Trophoblast cell (in vitro differentiated cells and primary cell): ENCODE measurements at regions not wholly inside any gene's neighbourhood (a gene's known extent, or its start where the extent isn't known, plus 50 kb on each side); places are given as distances from the start of the nearest gene placed in this dataset.

Experiments
- DNase-seq, 2 donors: peaks; one replicate each; pipeline ENCODE4 v3.0.0-alpha.2; 2016
- H2AFZ ChIP-seq: 2 replicates; pipeline ENCODE4 v1.6.1; 2013; ENCODE audit warnings: low read length, moderate library complexity, mild to moderate bottlenecking; ENCODE audit not compliant: insufficient read depth, poor library complexity
- H2AK5ac ChIP-seq: 2 replicates; pipeline ENCODE4 v1.6.1; 2013; ENCODE audit warnings: mild to moderate bottlenecking, low read length
- H2BK120ac ChIP-seq: 2 replicates; pipeline ENCODE4 v1.6.1; 2013; ENCODE audit warnings: low read length, mild to moderate bottlenecking, moderate library complexity; ENCODE audit not compliant: insufficient read depth, poor library complexity
- H2BK12ac ChIP-seq: 2 replicates; pipeline ENCODE4 v1.6.1; 2013; ENCODE audit warnings: mild to moderate bottlenecking, low read length, moderate library complexity
- H2BK5ac ChIP-seq: 2 replicates; pipeline ENCODE4 v1.6.1; 2013; ENCODE audit warnings: low read length, low read depth, moderate library complexity, mild to moderate bottlenecking; ENCODE audit not compliant: poor library complexity
- H3K14ac ChIP-seq: 2 replicates; pipeline ENCODE4 v1.6.1; 2013; ENCODE audit warnings: mild to moderate bottlenecking, low read length
- H3K18ac ChIP-seq: 2 replicates; pipeline ENCODE4 v1.6.1; 2013; ENCODE audit warnings: mild to moderate bottlenecking, low read length
- H3K23ac ChIP-seq: 2 replicates; pipeline ENCODE4 v1.6.1; 2013; ENCODE audit warnings: low read length
- H3K27ac ChIP-seq: 2 replicates; pipeline ENCODE4 v1.5.1; 2013; ENCODE audit warnings: low read depth, mild to moderate bottlenecking, inconsistent platforms, low read length, moderate library complexity
- H3K27me3 ChIP-seq: 2 replicates; pipeline ENCODE4 v1.6.1; 2013; ENCODE audit warnings: inconsistent platforms, mild to moderate bottlenecking, low read length, moderate library complexity; ENCODE audit not compliant: insufficient read depth
- H3K36me3 ChIP-seq, 2 experiments: 1 replicate in 1 of 2; 2 replicates in 1 of 2; pipeline ENCODE4 v1.6.1; 2013; ENCODE audit warnings: low read length in 2 of 2, mild to moderate bottlenecking in 2 of 2, moderate library complexity in 1 of 2; ENCODE audit not compliant: insufficient read depth in 2 of 2, control insufficient read depth in 1 of 2
- H3K4ac ChIP-seq: 2 replicates; pipeline ENCODE4 v1.6.1; 2013; ENCODE audit warnings: low read depth, mild to moderate bottlenecking, low read length, moderate library complexity
- H3K4me1 ChIP-seq, 2 experiments: 1 replicate in 1 of 2; 2 replicates in 1 of 2; pipeline ENCODE4 v1.6.1; 2013; ENCODE audit warnings: low read length in 2 of 2, mild to moderate bottlenecking in 2 of 2, moderate library complexity in 1 of 2; ENCODE audit not compliant: insufficient read depth in 2 of 2, control insufficient read depth in 1 of 2
- H3K4me2 ChIP-seq: 2 replicates; pipeline ENCODE4 v1.6.1; 2013; ENCODE audit warnings: inconsistent platforms, mild to moderate bottlenecking, low read length, moderate library complexity
- H3K4me3 ChIP-seq: 2 replicates; pipeline ENCODE4 v1.5.1; 2013; ENCODE audit warnings: mild to moderate bottlenecking, low read depth, low read length, inconsistent platforms
- H3K79me1 ChIP-seq: one replicate; pipeline ENCODE4 v1.6.1; 2013; ENCODE audit warnings: low read length
- H3K79me2 ChIP-seq: 2 replicates; pipeline ENCODE4 v1.6.1; 2013; ENCODE audit warnings: low read length, mild to moderate bottlenecking; ENCODE audit not compliant: control insufficient read depth, insufficient read depth, poor library complexity
- H3K9ac ChIP-seq: 2 replicates; pipeline ENCODE4 v1.6.1; 2013; ENCODE audit warnings: mild to moderate bottlenecking, low read length
- H3K9me3 ChIP-seq: 2 replicates; pipeline ENCODE4 v1.6.1; 2013; ENCODE audit warnings: low read depth, mild to moderate bottlenecking, control low read depth, inconsistent platforms, low read length; ENCODE audit not compliant: insufficient read depth
- H4K12ac ChIP-seq: 2 replicates; pipeline ENCODE4 v1.6.1; 2013; ENCODE audit warnings: low read depth, mild to moderate bottlenecking, low read length, moderate library complexity
- H4K8ac ChIP-seq: 2 replicates; pipeline ENCODE4 v1.6.1; 2013; ENCODE audit warnings: low read depth, mild to moderate bottlenecking, low read length, moderate library complexity
- H4K91ac ChIP-seq: one replicate; pipeline ENCODE4 v1.6.1; 2013; ENCODE audit warnings: low read depth, mild to moderate bottlenecking, low read length, moderate library complexity
- WGBS: extraction: QIAGEN DNeasy Blood & Tissue Kit; methylation state at CpG from one replicate; pipeline ENCODE4 v1.1.7; 2013; ENCODE audit warnings: missing lambda C conversion rate; ENCODE audit not compliant: insufficient read length, insufficient coverage; ENCODE audit errors: extremely low coverage; 5-methylcytosine and 5-hydroxymethylcytosine counted together

- Histone ChIP-seq H2AFZ (no peak overlapping the region), H3K79me2 (no peaks in the 10 kb centered on the region), H3K18ac (no peak overlapping the region), H3K9ac (no peak overlapping the region), H3K14ac (no peak overlapping the region), H3K27ac (no peak overlapping the region), H4K8ac (no peak overlapping the region), H4K91ac (no peak overlapping the region), H3K4ac (no peak overlapping the region), H2BK120ac (no peak overlapping the region), H2BK12ac (no peak overlapping the region), H2AK5ac (no peak overlapping the region), H3K23ac (no peak overlapping the region), H3K4me1 (no peaks in the 10 kb centered on the region), H3K4me3 (no peak overlapping the region), H4K12ac (no peak overlapping the region), H2BK5ac (no peak overlapping the region), H3K4me2 (no peak overlapping the region), H3K27me3 (no peaks in the 10 kb centered on the region), H3K79me1 (no peaks in the 10 kb centered on the region), H3K9me3 (no peaks in the 10 kb centered on the region), H3K36me3 (no peaks in the 10 kb centered on the region)
- peak in 1 of 2 donors; percentile 17 for DNase-seq
- WGBS: no CpG with 5 or more reads among the region's 2 CpGs
Observed at GRCh38 chr4:162954976-162955375, 211.7 kb downstream of the NAF1 start.

GRCh38 chr4:162952232-162952631 is 214.5 kb downstream of the NAF1 start:
- H3K79me1 ChIP-seq: no peaks in the 10 kb centered on the region

GRCh38 chr4:162945713-162946112 is 221.0 kb downstream of the NAF1 start:
- Histone ChIP-seq H3K4me2 (no peak overlapping the region), H3K23ac (no peak overlapping the region), H4K12ac (no peak overlapping the region), H3K9ac (no peak overlapping the region), H3K4ac (no peak overlapping the region), H3K9me3 (no peaks in the 10 kb centered on the region), H3K79me1 (no peaks in the 10 kb centered on the region), H3K27me3 (no peaks in the 10 kb centered on the region), H2BK5ac (no peak overlapping the region), H4K91ac (no peak overlapping the region), H4K8ac (no peak overlapping the region), H3K4me1 (no peaks in the 10 kb centered on the region), H3K18ac (no peak overlapping the region), H3K4me3 (no peak overlapping the region), H3K27ac (no peak overlapping the region), H3K36me3 (no peaks in the 10 kb centered on the region), H2AK5ac (no peak overlapping the region), H3K14ac (no peak overlapping the region), H2BK12ac (no peak overlapping the region), H2BK120ac (no peak overlapping the region), H2AFZ (no peak overlapping the region), H3K79me2 (no peaks in the 10 kb centered on the region)
- no peak for DNase-seq

More at GRCh38 chr4:162952232-162952631, 214.5 kb downstream of the NAF1 start:
- Histone ChIP-seq H3K4me1 (no peaks in the 10 kb centered on the region), H4K12ac (no peak overlapping the region), H2AFZ (no peak overlapping the region), H3K9me3 (no peaks in the 10 kb centered on the region), H2AK5ac (no peak overlapping the region), H3K27ac (no peak overlapping the region), H3K9ac (no peak overlapping the region), H3K79me2 (no peaks in the 10 kb centered on the region), H3K18ac (no peak overlapping the region), H3K14ac (no peak overlapping the region), H3K27me3 (no peaks in the 10 kb centered on the region), H3K4me3 (no peak overlapping the region), H2BK5ac (no peak overlapping the region), H3K4ac (no peak overlapping the region), H4K8ac (no peak overlapping the region), H2BK120ac (no peak overlapping the region), H3K36me3 (no peaks in the 10 kb centered on the region), H3K23ac (no peak overlapping the region), H3K4me2 (no peak overlapping the region), H2BK12ac (no peak overlapping the region), H4K91ac (no peak overlapping the region)
- whole genome bisulfite sequencing: no CpG with 5 or more reads among the region's 3 CpGs
- peak; percentile 95 to 98 for DNase-seq

- WGBS: no CpG with 5 or more reads among the region's 1 CpG
- no peak overlapping the region for H3K14ac ChIP-seq
- H2BK12ac ChIP-seq: no peak overlapping the region
- DNase-seq: no peak
- no peak overlapping the region for H4K12ac ChIP-seq
- no peak overlapping the region for H3K23ac ChIP-seq
- no peak overlapping the region for H3K9ac ChIP-seq
- H3K27ac ChIP-seq: no peak overlapping the region
- H3K36me3 ChIP-seq: no peaks in the 10 kb centered on the region
- H3K4me2 ChIP-seq: no peak overlapping the region
- no peak overlapping the region for H2AK5ac ChIP-seq
- no peak overlapping the region for H2BK120ac ChIP-seq
- H3K27me3 ChIP-seq: no peaks in the 10 kb centered on the region
- no peak overlapping the region for H3K4me3 ChIP-seq
- no peaks in the 10 kb centered on the region for H3K79me1 ChIP-seq
- H3K79me2 ChIP-seq: no peaks in the 10 kb centered on the region
- H3K9me3 ChIP-seq: no peaks in the 10 kb centered on the region
- no peak overlapping the region for H4K8ac ChIP-seq
- no peaks in the 10 kb centered on the region for H3K4me1 ChIP-seq
- H4K91ac ChIP-seq: no peak overlapping the region
- H3K4ac ChIP-seq: no peak overlapping the region
- no peak overlapping the region for H3K18ac ChIP-seq
- H2AFZ ChIP-seq: no peak overlapping the region
- H2BK5ac ChIP-seq: no peak overlapping the region
Observed at GRCh38 chr4:162943263-162943662, 223.4 kb downstream of the NAF1 start.
